SK-N-SH treated with all-trans-retinoic acid at 6 μM for 48 hours (cell line): ENCODE measurements at regions not wholly inside any gene's neighbourhood (a gene's known extent, or its start where the extent isn't known, plus 50 kb on each side); places are given as distances from the start of the nearest gene placed in this dataset.

Source experiments
- ATAC-seq: fragments of 200-7000 bp; cut with Tn5 transposase; 3 replicates; pipeline ENCODE4 v1.9.1; 2020; ENCODE audit warnings: mild to moderate bottlenecking, moderate library complexity
- BACH2 ChIP-seq: fragments of 250-450 bp; sonication (Bioruptor Pico); IDR thresholded peaks from 2 replicates; pipeline ENCODE4 v1.9.0; 2021; ENCODE audit warnings: mild to moderate bottlenecking, borderline replicate concordance
- CSRNP3 ChIP-seq: fragments of 250-450 bp; sonication (Bioruptor Pico); IDR thresholded peaks from 2 replicates; pipeline ENCODE4 v1.5.1; 2021; ENCODE audit warnings: mild to moderate bottlenecking, moderate library complexity
- ESRRG ChIP-seq: fragments of 250-450 bp; sonication (Bioruptor Pico); IDR thresholded peaks from 2 replicates; pipeline ENCODE4 v1.6.1; 2021; ENCODE audit warnings: mild to moderate bottlenecking
- GLIS3 ChIP-seq: fragments of 250-450 bp; sonication (Bioruptor Pico); IDR thresholded peaks from 2 replicates; pipeline ENCODE4 v1.5.0; 2020; ENCODE audit warnings: mild to moderate bottlenecking, moderate library complexity
- ISL1 ChIP-seq: fragments of 250-450 bp; sonication (Bioruptor Pico); IDR thresholded peaks from 2 replicates; pipeline ENCODE4 v2.1.2; 2022; ENCODE audit warnings: mild to moderate bottlenecking, moderate library complexity
- OSR1 ChIP-seq: fragments of 250-450 bp; sonication (Bioruptor Pico); IDR thresholded peaks from 2 replicates; pipeline ENCODE4 v1.8.0; 2022; ENCODE audit warnings: moderate library complexity, mild to moderate bottlenecking, inconsistent platforms
- PATZ1 ChIP-seq: fragments of 250-450 bp; sonication (Bioruptor Pico); IDR thresholded peaks from 2 replicates; pipeline ENCODE4 v1.8.0; 2020; ENCODE audit warnings: mild to moderate bottlenecking, moderate library complexity, borderline replicate concordance
- POU6F1 ChIP-seq: fragments of 250-450 bp; sonication (Bioruptor Pico); IDR thresholded peaks from 2 replicates; pipeline ENCODE4 v1.8.0; 2021; ENCODE audit warnings: low read depth, mild to moderate bottlenecking, moderate library complexity, borderline replicate concordance
- PPARA ChIP-seq: fragments of 250-450 bp; sonication (Bioruptor Pico); IDR thresholded peaks from 2 replicates; pipeline ENCODE4 v1.5.0; 2020; ENCODE audit warnings: mild to moderate bottlenecking, borderline replicate concordance
- SNAI2 ChIP-seq: fragments of 250-450 bp; sonication (Bioruptor Pico); IDR thresholded peaks from 2 replicates; pipeline ENCODE4 v1.5.0; 2020; ENCODE audit warnings: mild to moderate bottlenecking, moderate library complexity
- TCF4 ChIP-seq: fragments of 250-450 bp; sonication (Bioruptor Pico); IDR thresholded peaks from 2 replicates; pipeline ENCODE4 v1.8.0; 2021; ENCODE audit warnings: mild to moderate bottlenecking, moderate library complexity, borderline replicate concordance
- TOX ChIP-seq: fragments of 250-450 bp; sonication (Bioruptor Pico); IDR thresholded peaks from 2 replicates; pipeline ENCODE4 v1.8.0; 2021; ENCODE audit warnings: mild to moderate bottlenecking, moderate library complexity, borderline replicate concordance
- TSHZ2 ChIP-seq: fragments of 250-450 bp; sonication (Bioruptor Pico); IDR thresholded peaks from 2 replicates; pipeline ENCODE4 v1.5.0; 2020; ENCODE audit warnings: mild to moderate bottlenecking, moderate library complexity
- ZC3H10 ChIP-seq: fragments of 250-450 bp; sonication (Bioruptor Pico); IDR thresholded peaks from 2 replicates; pipeline ENCODE4 v1.5.1; 2021; ENCODE audit warnings: mild to moderate bottlenecking, moderate library complexity
- ZFP30 ChIP-seq: fragments of 450-650 bp; formaldehyde crosslinking; IDR thresholded peaks from 2 replicates; pipeline ENCODE4 v1.5.0; 2022; ENCODE audit warnings: mild to moderate bottlenecking, moderate library complexity
- ZNF565 ChIP-seq: fragments of 450-650 bp; formaldehyde crosslinking; conservative IDR thresholded peaks from 2 replicates; pipeline ENCODE4 v1.5.0; 2020; ENCODE audit warnings: low read depth, mild to moderate bottlenecking, moderate library complexity
- ZNF70 ChIP-seq: fragments of 450-650 bp; formaldehyde crosslinking; IDR thresholded peaks from 2 replicates; pipeline ENCODE4 v1.5.0; 2020; ENCODE audit warnings: mild to moderate bottlenecking, moderate library complexity

- no peak for TF ChIP-seq TSHZ2 (CRISPR knock-in tag)
- TF ChIP-seq, all 23 proteins: peak for 0
Measured at GRCh38 chr14:82251494-82251893, 717.8 kb upstream of the SEL1L start (continued).

- ATAC-seq = no peak
- no peak for TF ChIP-seq SNAI2 (CRISPR knock-in tag)
- no peak for TF ChIP-seq BACH2
- no peak for TF ChIP-seq OSR1 (CRISPR knock-in tag)
Measured at GRCh38 chr14:82270286-82270685, 736.6 kb upstream of the SEL1L start.

GRCh38 chr14:82298811-82299210, 765.2 kb upstream of the SEL1L start:
- no peak for ATAC-seq
- no peak for TF ChIP-seq POU6F1 (CRISPR knock-in tag)
- no peak for TF ChIP-seq CSRNP3 (CRISPR knock-in tag)
- TF ChIP-seq PPARA (CRISPR knock-in tag) = no peak
- TF ChIP-seq TCF4 (CRISPR knock-in tag) = no peak
- no peak for TF ChIP-seq BACH2
- no peak for TF ChIP-seq TSHZ2 (CRISPR knock-in tag)
- TF ChIP-seq ESRRG (CRISPR knock-in tag) = no peak
- no peak for TF ChIP-seq OSR1 (CRISPR knock-in tag)
- no peak for TF ChIP-seq GLIS3 (CRISPR knock-in tag)
- TF ChIP-seq ISL1 (CRISPR knock-in tag) = no peak

GRCh38 chr14:82309199-82309598, 775.5 kb upstream of the SEL1L start:
- ATAC-seq = no peak
- no peak for TF ChIP-seq TCF4 (CRISPR knock-in tag)
- no peak for TF ChIP-seq OSR1 (CRISPR knock-in tag)
- no peak for TF ChIP-seq TSHZ2 (CRISPR knock-in tag)
- TF ChIP-seq ZNF565 (CRISPR knock-in tag) = no peak
- no peak for TF ChIP-seq ESRRG (CRISPR knock-in tag)
- no peak for TF ChIP-seq CSRNP3 (CRISPR knock-in tag)
- TF ChIP-seq ZNF70 (CRISPR knock-in tag) = no peak
- no peak for TF ChIP-seq PATZ1 (CRISPR knock-in tag)
- no peak for TF ChIP-seq TOX (CRISPR knock-in tag)
- no peak for TF ChIP-seq PPARA (CRISPR knock-in tag)
- TF ChIP-seq SNAI2 (CRISPR knock-in tag) = no peak
- no peak for TF ChIP-seq BACH2
- no peak for TF ChIP-seq ZC3H10 (CRISPR knock-in tag)
- no peak for TF ChIP-seq GLIS3 (CRISPR knock-in tag)
- TF ChIP-seq ZFP30 (CRISPR knock-in tag) = no peak
- TF ChIP-seq POU6F1 (CRISPR knock-in tag) = no peak
